Endodermal cell (in vitro differentiated cells): ENCODE measurements at regions not wholly inside any gene's neighbourhood (a gene's known extent, or its start where the extent isn't known, plus 50 kb on each side); places are given as distances from the start of the nearest gene placed in this dataset.

Source experiments
- DNase-seq: peaks from one replicate; pipeline ENCODE4 v3.0.0-alpha.2; 2017
- H3K27ac ChIP-seq: 2 replicates; pipeline ENCODE4 v1.5.1; 2013; ENCODE audit warnings: mild to moderate bottlenecking, low read depth, low read length, moderate library complexity
- H3K27me3 ChIP-seq: 2 replicates; pipeline ENCODE4 v1.6.1; 2013; ENCODE audit warnings: mild to moderate bottlenecking, low read length, moderate library complexity; ENCODE audit not compliant: insufficient read depth, control insufficient read depth, poor library complexity, severe bottlenecking
- H3K36me3 ChIP-seq: 2 replicates; pipeline ENCODE4 v1.7.0; 2013; ENCODE audit warnings: mild to moderate bottlenecking, low read length, moderate library complexity; ENCODE audit not compliant: control insufficient read depth, insufficient read depth
- H3K4me1 ChIP-seq: one replicate; pipeline ENCODE4 v1.7.0; 2013; ENCODE audit warnings: low read length; ENCODE audit not compliant: control insufficient read depth, insufficient read depth
- H3K4me3 ChIP-seq: 2 replicates; pipeline ENCODE4 v1.5.1; 2013; ENCODE audit warnings: mild to moderate bottlenecking, low read length, moderate library complexity
- H3K9ac ChIP-seq: 2 replicates; pipeline ENCODE4 v1.6.1; 2013; ENCODE audit warnings: mild to moderate bottlenecking, low read length, moderate library complexity; ENCODE audit not compliant: poor library complexity, severe bottlenecking; ENCODE audit errors: extremely low read depth
- H3K9me3 ChIP-seq: 2 replicates; pipeline ENCODE4 v1.6.1; 2013; ENCODE audit warnings: mild to moderate bottlenecking, low read length, moderate library complexity; ENCODE audit not compliant: control insufficient read depth
- H3K27ac Mint-ChIP-seq: 2 replicates; pipeline ENCODE4 v1.8.0; 2020; ENCODE audit warnings: mixed read lengths
- H3K27me3 Mint-ChIP-seq: 2 replicates; pipeline ENCODE4 v1.8.0; 2021; ENCODE audit warnings: mild to moderate bottlenecking, mixed read lengths; ENCODE audit not compliant: insufficient read depth
- H3K36me3 Mint-ChIP-seq: 2 replicates; pipeline ENCODE4 v1.8.0; 2020; ENCODE audit warnings: low read depth, mixed read lengths
- H3K4me1 Mint-ChIP-seq: 2 replicates; pipeline ENCODE4 v1.8.0; 2020; ENCODE audit warnings: mixed read lengths
- H3K4me3 Mint-ChIP-seq: 2 replicates; pipeline ENCODE4 v1.8.0; 2020; ENCODE audit warnings: mild to moderate bottlenecking, moderate library complexity, mixed read lengths
- H3K9me3 Mint-ChIP-seq: 2 replicates; pipeline ENCODE4 v1.8.0; 2020; ENCODE audit warnings: mild to moderate bottlenecking, mixed read lengths
- WGBS, 2 experiments: methylation state at CpG; one replicate each; pipeline versions ENCODE4 v1.1.5 to v1.1.7; 2013; ENCODE audit warnings: missing lambda C conversion rate in 2 of 2, mixed read lengths in 1 of 2; ENCODE audit not compliant: insufficient coverage in 1 of 2, insufficient read length in 1 of 2; 5-methylcytosine and 5-hydroxymethylcytosine counted together
- TF ChIP-seq, protein P1 (sequence below): fragments of 200-600 bp; sonication (generic); conservative IDR thresholded peaks from 2 replicates; pipeline ENCODE4 v1.5.0; 2021; ENCODE audit warnings: antibody characterized with exemption, mild to moderate bottlenecking

DNA sequence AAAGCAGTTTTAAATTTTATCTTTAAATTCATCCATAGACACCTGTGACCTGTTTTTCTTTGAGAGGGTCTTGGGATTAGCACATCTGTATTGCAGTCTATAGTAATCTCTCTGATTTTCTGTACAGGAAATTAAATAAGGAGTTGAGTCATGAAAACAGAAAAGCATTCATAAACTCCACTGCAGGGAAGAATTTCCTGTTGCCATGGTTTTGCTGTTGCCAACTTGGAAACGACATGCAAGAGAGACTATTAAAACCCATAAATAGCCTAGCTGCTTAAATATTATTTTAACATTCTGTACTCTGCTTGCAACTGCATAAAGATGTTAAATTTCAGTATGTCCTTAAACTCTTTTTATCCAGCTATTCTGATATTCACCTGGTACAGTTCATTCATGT is 281.0 kb upstream of the RGS6 start:
- Mint-ChIP-seq H3K27ac (no peak overlapping the region), H3K4me1 (peaks cover 32% of the 10 kb centered on the region), H3K27me3 (no peaks in the 10 kb centered on the region), H3K9me3 (peaks cover 17% of the 10 kb centered on the region), H3K4me3 (no peak overlapping the region), H3K36me3 (peaks cover 62% of the 10 kb centered on the region)
- WGBS, 2 experiments, result 86 to 88% methylated on average over 1 of the region's 1 CpG
- TF ChIP-seq, protein P1, sequence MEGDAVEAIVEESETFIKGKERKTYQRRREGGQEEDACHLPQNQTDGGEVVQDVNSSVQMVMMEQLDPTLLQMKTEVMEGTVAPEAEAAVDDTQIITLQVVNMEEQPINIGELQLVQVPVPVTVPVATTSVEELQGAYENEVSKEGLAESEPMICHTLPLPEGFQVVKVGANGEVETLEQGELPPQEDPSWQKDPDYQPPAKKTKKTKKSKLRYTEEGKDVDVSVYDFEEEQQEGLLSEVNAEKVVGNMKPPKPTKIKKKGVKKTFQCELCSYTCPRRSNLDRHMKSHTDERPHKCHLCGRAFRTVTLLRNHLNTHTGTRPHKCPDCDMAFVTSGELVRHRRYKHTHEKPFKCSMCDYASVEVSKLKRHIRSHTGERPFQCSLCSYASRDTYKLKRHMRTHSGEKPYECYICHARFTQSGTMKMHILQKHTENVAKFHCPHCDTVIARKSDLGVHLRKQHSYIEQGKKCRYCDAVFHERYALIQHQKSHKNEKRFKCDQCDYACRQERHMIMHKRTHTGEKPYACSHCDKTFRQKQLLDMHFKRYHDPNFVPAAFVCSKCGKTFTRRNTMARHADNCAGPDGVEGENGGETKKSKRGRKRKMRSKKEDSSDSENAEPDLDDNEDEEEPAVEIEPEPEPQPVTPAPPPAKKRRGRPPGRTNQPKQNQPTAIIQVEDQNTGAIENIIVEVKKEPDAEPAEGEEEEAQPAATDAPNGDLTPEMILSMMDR, result no peak
- H3K27ac ChIP-seq, result no peak overlapping the region
- no peak overlapping the region for H3K9ac ChIP-seq
- peaks cover 5% of the 10 kb centered on the region for H3K4me1 ChIP-seq
- H3K4me3 ChIP-seq, result peak overlapping the region; percentile 10
- DNase-seq, result no peak
- H3K9me3 ChIP-seq, result peaks cover 23% of the 10 kb centered on the region
- H3K27me3 ChIP-seq, result no peaks in the 10 kb centered on the region
- H3K36me3 ChIP-seq, result peaks cover 33% of the 10 kb centered on the region

DNA sequence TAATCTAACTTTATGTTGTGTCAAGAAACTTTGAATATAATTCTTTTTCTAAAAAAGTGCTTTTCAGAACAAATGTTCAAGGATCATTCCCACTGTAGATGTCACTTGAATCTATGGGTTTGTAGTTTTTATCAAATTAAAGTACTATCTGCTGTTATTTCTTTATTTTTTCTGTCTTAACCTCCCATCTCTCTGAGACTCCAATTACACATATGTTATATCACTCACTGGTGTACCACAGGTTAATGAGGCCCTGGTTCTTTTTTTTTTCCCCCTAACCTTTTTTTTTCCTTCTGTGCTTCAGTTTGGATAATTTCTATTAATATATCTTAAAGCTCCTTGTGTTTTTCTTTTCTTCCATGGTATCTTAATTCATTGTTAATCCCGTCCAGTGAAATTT is 279.9 kb upstream of the RGS6 start:
- no peak overlapping the region for H3K27ac ChIP-seq
- Mint-ChIP-seq H3K4me1 (peaks cover 22% of the 10 kb centered on the region), H3K9me3 (peaks cover 17% of the 10 kb centered on the region), H3K4me3 (no peak overlapping the region), H3K27ac (no peak overlapping the region), H3K36me3 (peaks cover 59% of the 10 kb centered on the region), H3K27me3 (no peaks in the 10 kb centered on the region)
- WGBS, 2 experiments, result 100% methylated on average over 1 of the region's 1 CpG; no CpG with 5 or more reads in 1 of the 2 experiments
- TF ChIP-seq, protein P1, result no peak
- no peak for DNase-seq
- H3K9ac ChIP-seq, result no peak overlapping the region
- peak overlapping the region; percentile 10 for H3K4me3 ChIP-seq
- peaks cover 23% of the 10 kb centered on the region for H3K9me3 ChIP-seq
- H3K27me3 ChIP-seq, result no peaks in the 10 kb centered on the region
- H3K4me1 ChIP-seq, result peaks cover 4% of the 10 kb centered on the region
- H3K36me3 ChIP-seq, result peaks cover 33% of the 10 kb centered on the region

DNA sequence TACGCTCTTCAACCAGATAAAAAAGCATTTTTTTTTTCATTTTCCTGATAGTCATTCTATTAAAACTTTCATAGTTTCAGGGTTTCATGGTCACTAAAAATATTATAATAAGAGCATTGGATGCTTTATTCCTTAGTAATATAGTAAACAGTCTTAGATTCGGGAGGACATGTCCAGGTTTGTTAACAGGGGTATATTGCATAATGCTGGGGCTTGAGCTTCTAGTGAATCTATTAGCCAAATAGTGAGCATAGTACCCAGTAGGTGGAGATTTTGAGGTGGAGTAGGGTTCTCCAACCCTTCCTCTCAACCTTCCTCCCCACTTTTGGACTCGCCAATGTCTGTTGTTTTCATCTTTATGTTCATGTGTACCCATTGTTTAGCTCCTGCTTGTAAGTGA is 277.4 kb upstream of the RGS6 start:
- 91 to 100% methylated on average over 2 to 3 of the region's 3 CpGs for WGBS, 2 experiments
- no peak for DNase-seq
- TF ChIP-seq, protein P1, result no peak
- H3K27me3 Mint-ChIP-seq, result no peaks in the 10 kb centered on the region
- H3K9ac ChIP-seq, result no peak overlapping the region
- H3K4me3 Mint-ChIP-seq, result no peak overlapping the region
- H3K9me3 ChIP-seq, result peaks cover 23% of the 10 kb centered on the region
- peaks cover 55% of the 10 kb centered on the region for H3K36me3 Mint-ChIP-seq
- peaks cover 28% of the 10 kb centered on the region for H3K4me1 Mint-ChIP-seq
- no peaks in the 10 kb centered on the region for H3K27me3 ChIP-seq
- peaks cover 17% of the 10 kb centered on the region for H3K9me3 Mint-ChIP-seq
- no peak overlapping the region for H3K27ac ChIP-seq
- H3K27ac Mint-ChIP-seq, result no peak overlapping the region
- peaks cover 6% of the 10 kb centered on the region for H3K4me1 ChIP-seq
- no peak overlapping the region for H3K4me3 ChIP-seq
- H3K36me3 ChIP-seq, result peaks cover 33% of the 10 kb centered on the region
